ENCODE measurements at regions not wholly inside any gene's neighbourhood (a gene's known extent, or its start where the extent isn't known, plus 50 kb on each side); places are given as distances from the start of the nearest gene placed in this dataset.
A peak's percentile ranks its signal among the peaks of the same experiment; 100 is the strongest.

DNA sequence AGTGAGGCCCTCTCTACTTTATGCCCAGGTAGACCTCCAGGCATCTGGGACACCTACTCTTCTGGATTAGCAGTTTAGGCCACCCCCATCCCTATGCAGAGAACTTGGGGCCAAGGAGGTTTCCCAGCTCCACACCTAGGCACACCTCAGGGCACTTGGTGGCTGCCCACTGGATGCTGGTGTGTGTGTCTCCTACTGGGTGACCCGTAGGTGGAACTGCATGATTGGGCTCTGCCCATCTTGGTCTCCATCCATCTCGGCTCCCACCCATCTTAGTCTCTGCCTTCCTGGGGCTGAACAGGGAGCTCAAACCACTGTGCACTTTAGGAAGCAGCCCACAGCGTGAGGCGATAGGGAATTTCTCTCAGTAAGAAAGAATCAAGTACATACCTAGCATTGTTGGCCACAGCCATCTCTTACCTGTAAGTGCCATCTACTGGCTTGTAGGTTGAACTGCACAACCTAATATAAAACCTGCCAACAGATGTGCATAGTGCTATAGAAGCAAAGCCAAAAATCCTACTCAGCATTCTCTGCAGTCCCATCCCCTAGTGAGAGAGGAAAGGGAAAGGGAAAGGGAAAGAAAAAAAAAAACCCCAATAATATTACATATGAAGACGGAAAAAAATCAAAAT lies 61.6 kb upstream of the PTPN5 start:
- CTCF ChIA-PET = interaction anchor here (0.6 to 1.5 kb wide), 4 partner anchors 8 to 364 kb away, joined by 3 to 5 read pairs (median 4); no protein-coding TSS in a partner anchor
- no TSS peak for BruUV-seq (replicated peaks)
- Histone ChIP-seq H3K27me3 (replicated peaks; ENCODE audit: control insufficient read depth, insufficient read depth, low read length) (no peaks in the 10 kb centered on the region), H3K4me1 (peaks cover 9% of the 10 kb centered on the region), H3K4me3 (ENCODE audit: low read depth, low read length) (no peak overlapping the region), H3K9me3 (no peaks in the 10 kb centered on the region), H3K36me3 (ENCODE audit: control insufficient read depth, insufficient read depth, low read length) (no peaks in the 10 kb centered on the region)
- DNase-seq = peak in 1 of 2 experiments; percentile 48
- no peaks in the 10 kb centered on the region for H3K36me3 Mint-ChIP-seq (ENCODE audit: insufficient read depth, unreplicated experiment)
- no peak overlapping the region for H3K4me3 Mint-ChIP-seq (ENCODE audit: unreplicated experiment)
- H3K4me1 Mint-ChIP-seq (ENCODE audit: low read depth, unreplicated experiment) = no peaks in the 10 kb centered on the region
- no peak overlapping the region for H3K27ac Mint-ChIP-seq (ENCODE audit: unreplicated experiment)
- intact Hi-C loops (cut with micrococcal nuclease; ENCODE audit: unreplicated experiment) = loop anchor here (1.0 kb wide), 3 partner anchors 47 to 78 kb away; no protein-coding TSS in a partner anchor
- TF ChIP-seq, protein P1, sequence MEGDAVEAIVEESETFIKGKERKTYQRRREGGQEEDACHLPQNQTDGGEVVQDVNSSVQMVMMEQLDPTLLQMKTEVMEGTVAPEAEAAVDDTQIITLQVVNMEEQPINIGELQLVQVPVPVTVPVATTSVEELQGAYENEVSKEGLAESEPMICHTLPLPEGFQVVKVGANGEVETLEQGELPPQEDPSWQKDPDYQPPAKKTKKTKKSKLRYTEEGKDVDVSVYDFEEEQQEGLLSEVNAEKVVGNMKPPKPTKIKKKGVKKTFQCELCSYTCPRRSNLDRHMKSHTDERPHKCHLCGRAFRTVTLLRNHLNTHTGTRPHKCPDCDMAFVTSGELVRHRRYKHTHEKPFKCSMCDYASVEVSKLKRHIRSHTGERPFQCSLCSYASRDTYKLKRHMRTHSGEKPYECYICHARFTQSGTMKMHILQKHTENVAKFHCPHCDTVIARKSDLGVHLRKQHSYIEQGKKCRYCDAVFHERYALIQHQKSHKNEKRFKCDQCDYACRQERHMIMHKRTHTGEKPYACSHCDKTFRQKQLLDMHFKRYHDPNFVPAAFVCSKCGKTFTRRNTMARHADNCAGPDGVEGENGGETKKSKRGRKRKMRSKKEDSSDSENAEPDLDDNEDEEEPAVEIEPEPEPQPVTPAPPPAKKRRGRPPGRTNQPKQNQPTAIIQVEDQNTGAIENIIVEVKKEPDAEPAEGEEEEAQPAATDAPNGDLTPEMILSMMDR (IDR thresholded peaks at IDR 0.05; ENCODE audit: insufficient read depth in 1 of 2, low read depth in 1 of 2, low read length in 1 of 2, severe bottlenecking in 1 of 2, unreplicated experiment in 1 of 2) = peak; percentile 64 to 82
- POLR2A ChIA-PET = no interaction called here
- peaks cover 11% of the 10 kb centered on the region for H3K27me3 Mint-ChIP-seq (ENCODE audit: insufficient read depth, unreplicated experiment)
- H3K9me3 Mint-ChIP-seq (ENCODE audit: unreplicated experiment) = no peaks in the 10 kb centered on the region

DNA sequence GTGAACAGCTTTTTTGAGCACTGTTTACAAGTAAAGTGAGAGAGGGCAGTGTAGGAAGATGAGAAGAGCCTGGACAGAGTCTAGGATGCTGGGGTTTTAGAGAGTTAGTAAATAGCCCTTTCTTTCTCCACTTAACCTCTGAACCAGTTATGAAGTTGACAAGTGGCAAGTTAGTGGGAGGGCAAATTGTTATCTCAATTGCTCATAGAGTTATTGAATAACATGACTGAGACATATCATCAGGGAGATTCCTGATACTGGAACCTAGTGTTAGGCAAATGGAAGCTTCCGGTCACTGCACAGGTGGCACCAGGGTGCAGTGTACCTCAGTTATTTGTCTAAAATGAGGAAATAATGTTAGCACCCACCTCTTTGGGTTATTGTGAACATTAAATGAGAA lies 57.8 kb upstream of the PTPN5 start:
- no peaks in the 10 kb centered on the region for H3K36me3 Mint-ChIP-seq (ENCODE audit: insufficient read depth, unreplicated experiment)
- H3K4me3 ChIP-seq (ENCODE audit: low read depth, low read length) = no peak overlapping the region
- H3K27ac Mint-ChIP-seq (ENCODE audit: unreplicated experiment) = no peak overlapping the region
- TF ChIP-seq, protein P1 (IDR thresholded peaks at IDR 0.05; ENCODE audit: insufficient read depth in 1 of 2, low read depth in 1 of 2, low read length in 1 of 2, severe bottlenecking in 1 of 2, unreplicated experiment in 1 of 2) = no peak
- H3K27me3 Mint-ChIP-seq (ENCODE audit: insufficient read depth, unreplicated experiment) = peaks cover 2% of the 10 kb centered on the region
- H3K27me3 ChIP-seq (replicated peaks; ENCODE audit: control insufficient read depth, insufficient read depth, low read length) = no peaks in the 10 kb centered on the region
- H3K4me1 ChIP-seq = peaks cover 9% of the 10 kb centered on the region
- ChIA-PET POLR2A (no interaction called here), CTCF (no interaction called here)
- no TSS peak for BruUV-seq (replicated peaks)
- no peak for DNase-seq
- no peaks in the 10 kb centered on the region for H3K9me3 ChIP-seq
- no peaks in the 10 kb centered on the region for H3K4me1 Mint-ChIP-seq (ENCODE audit: low read depth, unreplicated experiment)
- H3K4me3 Mint-ChIP-seq (ENCODE audit: unreplicated experiment) = no peak overlapping the region
- no peaks in the 10 kb centered on the region for H3K9me3 Mint-ChIP-seq (ENCODE audit: unreplicated experiment)
- intact Hi-C loops (cut with micrococcal nuclease; ENCODE audit: unreplicated experiment) = loop anchor here (5.0 kb wide), 1 partner anchor 208 kb away; no protein-coding TSS in a partner anchor
- H3K36me3 ChIP-seq (ENCODE audit: control insufficient read depth, insufficient read depth, low read length) = no peaks in the 10 kb centered on the region

DNA sequence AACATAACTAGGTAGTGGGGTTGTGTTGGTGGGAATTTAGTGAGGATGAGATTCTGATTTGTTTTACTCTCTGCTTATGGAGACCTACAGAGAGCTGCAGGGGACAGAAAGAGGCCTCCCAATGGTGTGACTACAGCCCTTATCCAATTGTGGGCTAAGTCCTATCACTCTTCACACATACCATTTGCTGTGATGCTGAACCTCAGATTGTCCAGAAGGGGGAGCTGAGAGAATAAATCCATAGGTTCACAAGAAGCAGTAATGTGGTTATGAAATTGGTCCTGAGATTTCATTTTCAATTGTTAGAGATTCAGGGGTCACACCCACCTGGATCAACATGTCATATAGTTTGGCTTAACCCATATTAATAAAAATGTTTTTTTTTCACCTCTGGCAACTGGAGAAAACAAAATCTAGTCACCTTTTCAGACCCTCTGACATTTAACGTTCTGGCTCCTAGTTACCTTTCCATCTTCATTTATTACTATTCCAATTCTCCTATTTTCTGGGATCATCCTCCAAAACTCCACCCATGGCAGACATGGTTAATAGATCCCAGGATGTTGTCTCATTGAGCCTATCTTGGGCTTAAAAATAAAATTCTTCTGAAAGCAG lies 53.3 kb upstream of the PTPN5 start:
- Mint-ChIP-seq H3K27ac (ENCODE audit: unreplicated experiment) (no peak overlapping the region), H3K4me1 (ENCODE audit: low read depth, unreplicated experiment) (no peaks in the 10 kb centered on the region), H3K36me3 (ENCODE audit: insufficient read depth, unreplicated experiment) (no peaks in the 10 kb centered on the region), H3K4me3 (ENCODE audit: unreplicated experiment) (no peak overlapping the region), H3K9me3 (ENCODE audit: unreplicated experiment) (peaks cover 14% of the 10 kb centered on the region), H3K27me3 (ENCODE audit: insufficient read depth, unreplicated experiment) (peaks cover 4% of the 10 kb centered on the region)
- BruUV-seq (replicated peaks) = no TSS peak
- DNase-seq = peak in 1 of 2 experiments; percentile 45
- H3K36me3 ChIP-seq (ENCODE audit: control insufficient read depth, insufficient read depth, low read length) = no peaks in the 10 kb centered on the region
- POLR2A ChIA-PET = interaction anchor here (0.6 kb wide), 1 partner anchor 45 kb away, joined by 3 read pairs; no protein-coding TSS in a partner anchor
- H3K4me1 ChIP-seq = peaks cover 8% of the 10 kb centered on the region
- H3K9me3 ChIP-seq = peaks cover 3% of the 10 kb centered on the region; the same call in 1 of the 2 replicates
- intact Hi-C loops (cut with micrococcal nuclease; ENCODE audit: unreplicated experiment) = loop anchor here (2.0 to 5.0 kb wide), 4 partner anchors 46 to 212 kb away; no protein-coding TSS in a partner anchor
- TF ChIP-seq, protein P1 (IDR thresholded peaks at IDR 0.05; ENCODE audit: insufficient read depth in 1 of 2, low read depth in 1 of 2, low read length in 1 of 2, severe bottlenecking in 1 of 2, unreplicated experiment in 1 of 2) = peak; percentile 60 to 87
- H3K4me3 ChIP-seq (ENCODE audit: low read depth, low read length) = no peak overlapping the region
- CTCF ChIA-PET = interaction anchor here (0.6 to 1.1 kb wide), 4 partner anchors 9 to 147 kb away, joined by 3 to 4 read pairs (median 4); no protein-coding TSS in a partner anchor
- no peaks in the 10 kb centered on the region; the same call in 1 of the 2 replicates for H3K27me3 ChIP-seq (replicated peaks; ENCODE audit: control insufficient read depth, insufficient read depth, low read length)
